GM21737 (cell line): ENCODE measurements at regions not wholly inside any gene's neighbourhood (a gene's known extent, or its start where the extent isn't known, plus 50 kb on each side); places are given as distances from the start of the nearest gene placed in this dataset.

ENCODE experiments used
- ATAC-seq: cut with Tn5 transposase; IDR thresholded peaks from one replicate; pipeline ENCODE4 v1.9.1; 2021; ENCODE audit warnings: mild to moderate bottlenecking, moderate library complexity; ENCODE audit not compliant: unreplicated experiment

DNA sequence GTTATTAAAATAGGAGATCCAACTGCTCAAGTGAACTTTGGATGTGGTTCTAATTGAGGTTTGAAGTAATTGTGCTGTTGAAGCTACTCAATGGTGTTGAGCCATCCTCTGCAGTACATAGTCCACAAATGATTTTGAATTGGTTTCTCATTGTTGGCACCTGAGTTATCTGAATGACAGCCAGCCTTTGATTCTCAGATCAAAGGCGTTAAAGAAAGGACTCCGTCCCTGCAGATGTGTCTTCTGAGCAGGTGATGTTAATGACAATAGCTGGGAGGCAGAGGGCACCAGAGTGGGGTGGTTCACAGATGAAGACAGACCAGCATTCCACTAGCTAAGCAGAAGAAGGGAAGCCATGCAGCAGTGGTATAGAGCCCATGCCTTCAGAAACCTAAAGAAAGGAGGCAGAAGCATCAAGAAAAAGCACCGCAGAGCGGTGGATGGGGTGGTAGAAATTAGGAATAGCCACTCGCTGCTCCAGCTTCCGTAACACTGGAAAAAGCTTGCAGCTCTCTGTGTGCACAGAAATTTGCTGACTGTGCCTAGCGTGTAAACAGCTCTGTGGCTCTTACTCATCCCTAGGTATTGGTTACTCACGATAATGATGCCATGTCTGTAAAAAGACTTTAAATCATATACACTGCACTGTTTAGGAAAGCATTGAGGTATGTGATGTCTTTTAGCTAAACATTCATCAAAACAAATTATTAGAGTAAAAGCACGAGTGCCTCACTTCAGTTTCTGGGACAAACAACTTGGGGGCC is 79.2 kb upstream of the CLCN4 start:
- no peak for ATAC-seq

DNA sequence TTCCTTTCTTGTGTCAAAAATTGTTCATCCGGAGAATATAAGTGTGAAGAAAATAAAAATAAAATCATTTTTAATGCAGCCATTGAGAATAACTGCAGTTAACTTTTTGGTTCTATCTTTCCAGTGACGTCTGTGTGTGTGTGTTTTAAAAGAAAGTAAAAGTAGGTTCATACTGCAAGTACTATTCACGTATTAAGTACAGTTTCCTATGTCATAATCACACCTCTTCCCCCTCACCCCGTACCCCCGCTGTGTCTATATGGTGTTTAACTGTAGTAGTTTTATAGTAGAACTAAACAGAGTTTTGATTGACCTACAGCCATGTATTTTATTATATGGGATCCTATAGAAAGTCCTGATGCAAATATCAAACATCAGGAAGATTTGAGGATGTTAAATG is 78.5 kb upstream of the CLCN4 start:
- ATAC-seq = no peak

- ATAC-seq = no peak
Measured at GRCh38 chrX:10079231-10079630, 77.5 kb upstream of the CLCN4 start.

DNA sequence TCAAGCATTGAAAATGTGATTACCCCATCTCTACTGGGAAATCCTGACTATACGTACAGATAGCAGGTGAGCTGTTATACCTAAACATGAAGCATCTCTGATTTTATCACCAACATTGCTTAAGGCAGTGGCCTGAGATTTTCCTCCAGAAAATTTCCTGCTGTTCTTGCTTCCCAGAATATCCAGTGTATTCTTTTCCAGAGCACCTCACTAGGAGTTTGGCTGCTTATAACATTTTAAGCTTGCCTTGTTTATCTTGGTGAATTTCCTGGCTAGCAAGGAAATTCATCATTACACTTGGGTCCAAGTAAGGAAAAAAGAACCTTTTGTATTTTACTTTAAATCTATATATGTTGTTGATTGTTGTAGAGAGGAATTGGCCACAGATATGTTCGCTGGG is 73.0 kb upstream of the CLCN4 start:
- no peak for ATAC-seq

DNA sequence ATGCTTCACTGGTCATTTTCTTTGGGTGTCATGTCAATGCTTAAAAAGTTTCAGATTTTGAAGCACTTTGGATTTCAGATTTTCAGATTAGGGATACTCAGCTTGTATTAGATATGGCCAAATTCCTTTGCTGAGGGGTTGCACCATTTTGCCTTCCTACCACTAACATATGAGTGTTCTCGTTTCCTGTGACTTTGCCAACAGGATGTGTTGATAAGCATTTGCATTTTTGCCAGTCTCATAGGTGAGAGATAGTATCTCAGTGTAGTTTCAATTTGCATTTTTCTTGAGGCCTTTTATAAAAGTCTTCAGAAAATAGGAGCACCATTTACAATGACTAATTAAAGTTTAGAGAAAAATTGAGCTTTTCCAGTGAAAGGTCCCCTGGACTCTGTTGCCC is 71.6 kb upstream of the CLCN4 start:
- ATAC-seq = no peak

GRCh38 chrX:10086676-10087075 is 70.1 kb upstream of the CLCN4 start:
- ATAC-seq = no peak

- ATAC-seq = no peak
Measured at GRCh38 chrX:10087391-10087790, 69.4 kb upstream of the CLCN4 start.

DNA sequence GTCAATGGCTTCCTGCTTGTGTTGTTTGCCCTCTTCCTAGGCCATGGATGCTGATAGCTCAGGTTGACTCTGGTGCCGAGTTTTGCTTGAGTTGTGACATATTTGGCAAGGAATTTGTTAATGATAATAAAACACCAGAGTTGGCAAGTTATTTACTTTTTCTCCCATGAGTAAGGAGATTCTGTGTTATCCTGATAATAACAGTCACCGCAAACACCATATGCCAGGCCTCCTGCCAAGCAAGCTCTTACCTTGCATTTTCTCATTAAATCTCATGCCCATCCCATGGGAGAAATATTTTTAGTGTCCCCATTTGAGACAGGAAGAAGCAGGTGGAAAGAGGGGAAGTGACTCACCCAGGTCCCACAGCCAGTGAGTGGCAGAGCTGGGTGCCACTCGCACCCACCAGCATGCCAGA is 67.4 kb upstream of the CLCN4 start:
- ATAC-seq = no peak

DNA sequence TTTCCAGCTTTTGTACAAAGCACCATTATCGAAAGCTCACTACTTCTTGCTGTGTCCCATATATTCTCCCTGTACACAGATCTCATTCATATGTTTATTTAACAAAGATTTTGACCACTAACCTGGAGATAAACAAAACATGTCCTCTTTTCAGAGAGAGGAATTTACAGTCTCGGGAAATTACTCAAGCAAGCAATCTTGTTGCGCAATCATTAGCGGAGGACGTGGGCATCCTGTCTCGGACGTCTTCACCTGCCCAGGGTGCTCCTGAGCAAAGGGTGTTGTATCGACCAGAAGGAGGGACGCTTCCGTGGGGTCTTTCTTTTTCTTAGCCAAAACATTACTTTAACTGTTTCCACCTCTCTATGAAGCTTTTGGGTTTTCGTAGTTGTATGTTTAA is 66.5 kb upstream of the CLCN4 start:
- no peak for ATAC-seq

DNA sequence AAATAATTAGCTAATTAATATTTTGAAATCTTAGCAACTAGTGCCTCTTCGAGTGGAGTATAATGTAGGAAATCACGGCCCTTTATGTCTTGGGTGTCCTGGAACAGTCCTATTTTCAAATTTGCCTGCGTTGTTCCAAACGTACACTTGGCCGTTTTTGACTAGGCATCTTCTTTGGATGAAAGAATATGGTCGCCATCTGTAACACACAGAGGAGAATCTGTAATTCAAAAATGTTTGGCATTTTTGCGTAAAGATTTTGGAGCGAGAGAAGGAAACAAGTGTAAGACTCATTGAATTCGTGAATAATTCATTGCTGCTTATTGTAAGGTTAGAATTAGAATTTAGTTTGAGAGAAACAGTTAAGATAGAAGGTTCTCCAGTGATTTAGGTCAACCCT is 61.5 kb upstream of the CLCN4 start:
- no peak for ATAC-seq

DNA sequence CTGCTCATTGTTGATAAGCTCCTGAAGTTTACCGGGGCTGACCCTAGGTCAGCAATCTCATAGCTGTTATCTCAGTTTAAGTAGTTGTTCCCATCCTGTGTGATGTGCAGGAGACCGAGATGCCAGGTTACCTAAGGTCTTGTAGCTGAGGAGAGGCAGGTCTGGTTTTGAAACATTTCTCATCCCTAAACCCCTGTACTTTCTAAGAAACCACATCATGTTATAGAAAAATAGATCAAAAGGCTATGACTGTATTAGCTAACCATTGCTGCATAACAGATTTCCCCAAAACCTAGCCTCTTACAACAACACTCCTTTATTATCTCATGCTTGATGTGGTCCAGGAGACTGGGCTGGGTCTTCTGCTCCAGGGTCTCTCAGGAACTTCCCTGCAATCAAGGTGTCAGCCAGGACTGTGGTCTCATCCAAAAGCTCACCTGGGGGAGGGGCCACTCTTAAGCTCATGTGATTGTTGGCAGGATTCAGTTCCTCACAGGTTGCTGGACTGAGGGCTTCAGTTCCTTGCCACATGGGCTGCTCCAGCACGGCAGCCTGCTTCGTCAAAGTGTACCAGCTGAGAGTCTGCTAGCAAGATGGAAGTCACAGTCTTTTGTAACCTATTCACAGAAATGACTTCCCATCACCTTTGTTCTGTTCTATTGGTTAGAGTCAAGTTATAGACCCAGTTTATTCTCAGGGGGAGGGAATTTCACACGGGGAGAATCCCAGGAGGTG is 60.9 kb upstream of the CLCN4 start:
- no peak for ATAC-seq

GRCh38 chrX:10098270-10098713 is 58.5 kb upstream of the CLCN4 start:
- peak; percentile 76 for ATAC-seq

DNA sequence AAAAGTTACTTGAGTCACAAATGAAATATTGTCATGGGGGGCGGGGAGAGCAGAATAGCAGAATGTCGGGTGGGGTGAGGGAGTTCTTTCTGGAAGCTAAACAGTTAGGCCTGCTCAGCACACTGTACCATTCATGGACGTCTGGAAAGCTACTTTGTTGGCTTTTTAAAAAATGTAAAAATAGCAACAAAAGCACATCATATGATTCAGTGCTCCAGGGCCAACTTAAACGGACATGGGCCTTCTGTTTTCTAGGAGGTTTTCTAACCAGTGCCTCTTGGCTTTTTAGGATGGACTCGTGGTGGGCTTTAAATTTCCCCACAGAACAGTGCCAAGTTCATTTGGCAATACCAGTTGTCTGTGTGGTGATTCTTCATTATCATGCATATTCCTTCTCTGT is 57.4 kb upstream of the CLCN4 start:
- ATAC-seq = no peak

- ATAC-seq = no peak
Measured at GRCh38 chrX:10101269-10101668, 55.5 kb upstream of the CLCN4 start.

DNA sequence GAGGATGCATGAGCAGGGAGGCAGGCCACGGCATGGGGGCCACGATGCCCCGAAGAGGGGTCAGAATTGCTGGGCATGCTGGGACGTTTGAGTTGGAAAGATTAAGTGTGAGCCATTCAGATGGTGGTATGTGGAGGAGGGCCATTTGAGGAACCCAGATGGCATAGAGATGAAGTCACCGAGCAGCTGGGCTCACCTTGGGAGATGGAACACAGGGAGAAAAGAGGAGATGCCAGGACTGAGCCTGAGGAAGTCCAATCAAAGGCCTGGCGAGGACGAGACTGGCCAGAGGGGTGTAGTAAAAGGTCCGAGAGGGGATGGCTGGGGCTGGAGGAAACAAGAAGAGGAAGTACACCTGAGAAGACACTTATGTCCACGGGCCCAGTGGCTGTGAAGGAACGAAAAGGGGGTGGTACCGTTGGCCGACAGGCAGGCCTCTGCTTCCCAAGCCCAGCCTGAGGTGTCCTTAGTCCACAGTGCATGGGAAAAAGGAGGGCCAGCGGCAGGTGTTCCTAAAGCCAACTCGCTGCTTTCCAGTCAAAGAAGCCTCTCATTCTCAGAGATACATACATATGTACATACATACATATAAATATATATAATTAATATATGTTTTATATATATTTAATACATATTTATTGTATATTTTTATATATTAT is 54.6 kb upstream of the CLCN4 start:
- no peak for ATAC-seq

DNA sequence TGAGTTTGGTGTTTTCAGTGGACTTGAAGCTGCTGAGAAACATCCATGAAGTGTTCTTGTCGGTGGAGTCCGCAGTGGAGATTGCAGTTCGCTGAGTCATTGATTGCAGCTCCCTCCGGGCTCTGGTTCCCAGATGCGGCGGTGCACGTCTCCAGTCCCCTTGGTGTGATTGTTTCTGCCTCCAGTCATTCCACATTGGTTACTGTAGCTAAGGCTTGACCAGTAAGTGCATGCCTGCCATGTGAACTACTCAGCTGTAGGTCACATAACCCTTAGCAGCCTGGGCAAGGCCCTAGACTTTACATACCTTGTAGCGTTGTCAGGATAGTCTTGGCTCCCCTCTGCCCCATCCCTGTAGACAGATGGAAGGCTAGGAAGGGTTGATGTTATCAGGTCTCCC is 53.8 kb upstream of the CLCN4 start:
- no peak for ATAC-seq

GRCh38 chrX:10104958-10105658 is 51.7 kb upstream of the CLCN4 start:
- ATAC-seq = no peak

DNA sequence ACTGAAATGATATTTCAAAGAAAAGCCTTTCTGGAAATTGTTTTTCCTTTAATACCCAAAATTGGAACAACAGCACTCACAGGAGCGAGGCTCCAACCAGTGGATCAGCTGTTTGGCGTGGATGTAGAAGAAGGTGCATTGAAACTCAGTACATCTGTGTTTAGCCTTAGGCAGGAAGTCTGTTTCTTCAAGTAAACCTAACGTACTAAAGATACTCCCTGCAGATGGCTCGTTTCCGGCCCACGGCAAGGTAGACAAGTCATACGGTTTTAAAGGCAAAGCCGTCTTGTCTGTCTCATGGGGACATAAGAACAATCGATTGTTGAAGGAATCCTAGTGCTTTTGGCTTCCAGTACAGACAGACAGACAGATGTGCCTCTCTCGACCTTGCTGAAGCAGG is 50.0 kb upstream of the CLCN4 start:
- ATAC-seq = peak; percentile 59
